Lower lobe of right lung (tissue), 2 donors: ENCODE measurements at regions not wholly inside any gene's neighbourhood (a gene's known extent, or its start where the extent isn't known, plus 50 kb on each side); places are given as distances from the start of the nearest gene placed in this dataset.

Source experiments
- ATAC-seq, 2 donors: fragments of 200-7000 bp; cut with Tn5 transposase; one replicate each; pipeline ENCODE4 v1.9.1; 2020 to 2022; ENCODE audit warnings: mild to moderate bottlenecking in 2 of 2, moderate library complexity in 2 of 2
- DNase-seq: peaks from one replicate; pipeline ENCODE4 v3.0.0-alpha.2; 2020
- H3K27ac ChIP-seq: fragments of 200-600 bp; one replicate; pipeline ENCODE4 v1.8.0; 2022
- H3K27me3 ChIP-seq: fragments of 200-600 bp; one replicate; pipeline ENCODE4 v1.8.0; 2022; ENCODE audit warnings: low read depth
- H3K36me3 ChIP-seq: fragments of 200-600 bp; one replicate; pipeline ENCODE4 v1.8.0; 2022; ENCODE audit warnings: mild to moderate bottlenecking
- H3K4me1 ChIP-seq: fragments of 200-600 bp; one replicate; pipeline ENCODE4 v1.8.0; 2022
- H3K4me3 ChIP-seq: fragments of 200-600 bp; one replicate; pipeline ENCODE4 v1.8.0; 2022; ENCODE audit warnings: mild to moderate bottlenecking
- H3K9me3 ChIP-seq: fragments of 200-600 bp; one replicate; pipeline ENCODE4 v1.8.0; 2022
- intact Hi-C: fragments of 100-400 bp; cut with DNase I; formaldehyde crosslinking; loops from one replicate; pipeline ENCODE4 v1.11.0; 2022
- TF ChIP-seq, protein P1 (sequence below): fragments of 200-600 bp; IDR thresholded peaks from one replicate; pipeline ENCODE4 v1.8.0; 2022; ENCODE audit warnings: antibody characterized with exemption, mild to moderate bottlenecking
- donor health status: DM: no; HTN: yes; CAD: no; lungs with severe emphysema.

DNA sequence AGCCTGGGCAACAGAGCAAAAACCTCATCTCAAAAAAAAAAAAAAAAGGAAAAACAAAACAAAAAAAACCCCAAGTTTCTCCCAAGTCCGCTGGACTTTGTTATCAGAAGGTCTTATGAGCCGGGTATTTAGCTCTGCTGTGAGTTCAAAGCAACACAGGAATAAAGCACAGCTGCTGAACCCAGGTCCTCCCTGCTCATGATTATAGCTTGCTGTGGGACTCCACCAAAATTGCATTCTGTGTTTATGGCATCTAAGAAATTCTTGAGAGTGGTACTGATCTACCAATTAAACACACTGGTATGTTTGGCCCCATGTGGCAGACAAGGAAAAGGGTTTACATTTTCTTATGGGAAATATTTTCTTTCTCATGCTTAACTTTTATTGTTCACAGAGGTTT is 93.6 kb upstream of the NEDD9 start:
- no peaks in the 10 kb centered on the region for H3K36me3 ChIP-seq
- DNase-seq, result no peak
- H3K4me3 ChIP-seq, result no peak overlapping the region
- intact Hi-C loops, result no loop called here
- no peak overlapping the region for H3K27ac ChIP-seq
- no peak for ATAC-seq
- no peaks in the 10 kb centered on the region for H3K9me3 ChIP-seq
- TF ChIP-seq, protein P1, sequence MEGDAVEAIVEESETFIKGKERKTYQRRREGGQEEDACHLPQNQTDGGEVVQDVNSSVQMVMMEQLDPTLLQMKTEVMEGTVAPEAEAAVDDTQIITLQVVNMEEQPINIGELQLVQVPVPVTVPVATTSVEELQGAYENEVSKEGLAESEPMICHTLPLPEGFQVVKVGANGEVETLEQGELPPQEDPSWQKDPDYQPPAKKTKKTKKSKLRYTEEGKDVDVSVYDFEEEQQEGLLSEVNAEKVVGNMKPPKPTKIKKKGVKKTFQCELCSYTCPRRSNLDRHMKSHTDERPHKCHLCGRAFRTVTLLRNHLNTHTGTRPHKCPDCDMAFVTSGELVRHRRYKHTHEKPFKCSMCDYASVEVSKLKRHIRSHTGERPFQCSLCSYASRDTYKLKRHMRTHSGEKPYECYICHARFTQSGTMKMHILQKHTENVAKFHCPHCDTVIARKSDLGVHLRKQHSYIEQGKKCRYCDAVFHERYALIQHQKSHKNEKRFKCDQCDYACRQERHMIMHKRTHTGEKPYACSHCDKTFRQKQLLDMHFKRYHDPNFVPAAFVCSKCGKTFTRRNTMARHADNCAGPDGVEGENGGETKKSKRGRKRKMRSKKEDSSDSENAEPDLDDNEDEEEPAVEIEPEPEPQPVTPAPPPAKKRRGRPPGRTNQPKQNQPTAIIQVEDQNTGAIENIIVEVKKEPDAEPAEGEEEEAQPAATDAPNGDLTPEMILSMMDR, result no peak
- H3K4me1 ChIP-seq, result peaks cover 34% of the 10 kb centered on the region
- H3K27me3 ChIP-seq, result no peaks in the 10 kb centered on the region

DNA sequence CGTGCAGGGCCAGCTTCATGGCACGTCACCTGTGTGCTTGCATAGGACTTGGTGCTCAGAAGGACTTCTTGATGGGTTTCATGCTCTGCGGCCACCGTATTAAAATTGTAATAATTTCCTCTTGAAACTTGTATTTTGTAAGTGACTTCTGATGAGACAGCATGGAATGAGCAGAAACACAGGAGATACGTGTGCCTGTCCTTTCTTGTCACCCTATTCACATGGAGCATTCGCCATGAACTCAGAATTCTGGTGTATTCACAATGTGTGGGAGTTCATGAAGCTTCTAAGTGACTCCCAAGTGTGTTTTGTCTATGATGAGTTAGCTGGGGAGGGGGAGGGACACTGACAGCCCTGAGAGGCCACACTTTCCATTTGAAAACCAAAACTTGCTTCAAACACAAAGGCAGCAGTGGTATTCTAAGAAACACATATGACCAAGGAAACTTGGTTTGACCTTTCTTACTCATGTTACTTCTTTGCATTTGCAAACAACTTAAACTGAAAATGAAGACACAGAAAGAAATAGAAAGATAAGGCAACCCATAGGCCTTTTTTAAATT is 92.1 kb upstream of the NEDD9 start:
- ATAC-seq (no peak), DNase-seq (no peak)
- intact Hi-C loops, result no loop called here
- TF ChIP-seq, protein P1, result no peak
- no peaks in the 10 kb centered on the region for H3K9me3 ChIP-seq
- no peaks in the 10 kb centered on the region for H3K27me3 ChIP-seq
- no peaks in the 10 kb centered on the region for H3K36me3 ChIP-seq
- peaks cover 18% of the 10 kb centered on the region for H3K4me1 ChIP-seq
- peak overlapping the region; percentile 8 for H3K27ac ChIP-seq
- H3K4me3 ChIP-seq, result no peak overlapping the region

DNA sequence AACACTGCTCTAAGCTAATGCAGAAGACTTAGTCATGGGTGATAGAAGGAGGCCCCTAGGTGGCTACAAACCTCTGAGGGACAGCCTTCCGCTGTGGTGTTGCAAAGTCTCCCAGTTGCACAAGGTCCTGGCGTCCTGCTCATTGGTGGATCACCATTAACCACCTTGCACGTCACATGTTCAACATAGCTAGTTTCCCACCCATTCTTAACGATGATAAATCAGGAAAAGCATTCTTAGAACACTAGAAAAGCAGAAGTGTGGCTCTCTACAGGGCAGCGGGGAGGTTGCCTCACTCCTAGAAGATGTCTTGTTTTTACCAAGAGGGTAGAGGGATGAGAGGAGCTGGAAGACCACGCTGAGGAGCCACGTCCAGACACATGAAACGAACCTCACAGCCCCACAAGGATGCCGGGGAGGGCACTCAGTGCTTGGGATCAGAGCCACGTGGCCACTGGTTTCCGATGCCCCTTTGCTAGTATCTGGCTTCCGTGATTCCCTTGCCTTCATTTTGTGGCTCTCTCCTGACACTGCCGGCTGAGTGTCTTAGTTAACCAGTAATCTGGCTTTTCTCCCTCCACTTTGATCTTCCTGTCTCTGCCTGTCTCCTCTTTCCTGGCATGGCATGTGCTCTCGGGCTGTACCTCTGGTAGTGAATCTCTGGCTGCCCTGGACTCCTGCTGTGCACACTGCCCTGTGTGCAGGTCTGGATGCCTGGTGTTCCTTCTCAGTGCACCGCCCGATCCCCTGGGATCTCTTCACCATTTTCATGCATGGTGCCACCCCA is 91.4 kb upstream of the NEDD9 start:
- ATAC-seq, result peak; percentile 72 to 90
- Histone ChIP-seq H3K27me3 (no peaks in the 10 kb centered on the region), H3K36me3 (no peaks in the 10 kb centered on the region), H3K4me1 (peaks cover 14% of the 10 kb centered on the region), H3K4me3 (no peak overlapping the region), H3K27ac (peak overlapping the region; percentile 8), H3K9me3 (no peaks in the 10 kb centered on the region)
- DNase-seq, result peak; percentile 85
- intact Hi-C loops, result no loop called here
- TF ChIP-seq, protein P1, result no peak

DNA sequence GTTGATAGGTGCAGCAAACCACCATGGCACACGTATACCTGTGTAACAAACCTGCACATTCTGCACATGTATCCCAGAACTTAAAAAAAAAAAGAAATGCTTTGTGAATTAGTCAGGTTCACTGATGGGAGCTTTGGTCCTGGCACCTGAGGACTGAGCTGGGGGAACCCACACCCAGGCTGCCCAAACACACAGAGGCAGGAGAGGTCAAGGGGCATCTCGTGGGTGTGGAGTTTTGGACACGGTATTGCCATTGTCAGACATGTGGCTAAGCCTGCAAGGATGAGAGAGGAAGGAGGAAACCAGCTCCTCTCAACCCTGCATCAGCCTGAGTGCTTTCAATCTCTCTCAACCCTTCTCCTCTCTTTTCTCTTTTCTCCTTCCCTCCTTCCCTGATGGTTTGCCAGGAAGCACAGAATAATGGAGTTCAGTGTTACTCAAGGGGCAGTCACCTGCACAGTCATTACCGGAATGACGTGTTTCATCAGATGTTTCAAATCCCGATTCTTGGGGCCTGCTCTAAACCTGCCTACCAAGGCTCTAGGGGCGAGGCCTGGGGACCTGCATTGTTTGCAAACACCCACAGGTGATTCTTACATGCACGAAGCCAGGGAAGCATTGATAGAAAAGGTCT is 89.9 kb upstream of the NEDD9 start:
- intact Hi-C loops, result no loop called here
- H3K4me1 ChIP-seq, result peaks cover 24% of the 10 kb centered on the region
- TF ChIP-seq, protein P1, result no peak
- no peaks in the 10 kb centered on the region for H3K27me3 ChIP-seq
- no peak for DNase-seq
- H3K4me3 ChIP-seq, result no peak overlapping the region
- H3K9me3 ChIP-seq, result no peaks in the 10 kb centered on the region
- no peak for ATAC-seq
- H3K36me3 ChIP-seq, result no peaks in the 10 kb centered on the region
- H3K27ac ChIP-seq, result no peak overlapping the region

DNA sequence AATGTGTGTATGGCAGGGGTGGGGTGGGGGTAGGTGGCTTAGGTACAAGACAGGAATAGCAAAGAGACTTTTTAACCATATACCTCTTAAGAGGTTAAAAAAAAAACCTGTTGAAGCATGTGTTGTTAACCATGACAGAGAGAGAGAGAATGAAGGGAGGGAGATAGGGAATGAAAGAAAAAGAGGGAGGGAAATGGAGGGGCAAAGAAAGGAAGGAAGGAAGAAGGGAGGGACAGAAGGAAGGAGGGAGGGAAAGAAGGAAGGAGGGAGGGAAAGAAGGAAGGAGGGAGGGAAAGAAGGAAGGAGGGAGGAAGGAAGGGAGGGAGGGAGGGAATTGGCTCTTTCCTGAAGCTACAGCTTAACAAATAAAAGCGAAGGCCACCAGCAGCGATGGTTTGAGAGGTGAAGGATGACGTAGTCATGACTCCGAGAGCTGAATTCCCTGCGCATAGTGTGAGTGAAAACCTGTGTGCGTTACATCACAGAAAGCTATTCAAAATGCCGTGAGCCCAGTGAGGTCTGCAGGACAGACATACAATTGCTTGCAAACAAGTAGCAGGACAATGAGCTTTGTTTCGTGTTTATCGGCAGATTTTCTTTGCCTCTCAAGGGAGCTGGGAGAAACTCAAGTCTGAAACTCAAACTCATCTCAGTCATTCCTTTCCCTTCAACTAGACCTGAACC is 88.6 kb upstream of the NEDD9 start:
- H3K9me3 ChIP-seq, result no peaks in the 10 kb centered on the region
- H3K36me3 ChIP-seq, result no peaks in the 10 kb centered on the region
- DNase-seq (no peak), ATAC-seq (no peak)
- H3K4me3 ChIP-seq, result no peak overlapping the region
- peaks cover 26% of the 10 kb centered on the region for H3K4me1 ChIP-seq
- TF ChIP-seq, protein P1, result no peak
- intact Hi-C loops, result no loop called here
- H3K27me3 ChIP-seq, result no peaks in the 10 kb centered on the region
- H3K27ac ChIP-seq, result no peak overlapping the region
